ENCODE measurements at regions not wholly inside any gene's neighbourhood (a gene's known extent, or its start where the extent isn't known, plus 50 kb on each side); places are given as distances from the start of the nearest gene placed in this dataset.

DNA sequence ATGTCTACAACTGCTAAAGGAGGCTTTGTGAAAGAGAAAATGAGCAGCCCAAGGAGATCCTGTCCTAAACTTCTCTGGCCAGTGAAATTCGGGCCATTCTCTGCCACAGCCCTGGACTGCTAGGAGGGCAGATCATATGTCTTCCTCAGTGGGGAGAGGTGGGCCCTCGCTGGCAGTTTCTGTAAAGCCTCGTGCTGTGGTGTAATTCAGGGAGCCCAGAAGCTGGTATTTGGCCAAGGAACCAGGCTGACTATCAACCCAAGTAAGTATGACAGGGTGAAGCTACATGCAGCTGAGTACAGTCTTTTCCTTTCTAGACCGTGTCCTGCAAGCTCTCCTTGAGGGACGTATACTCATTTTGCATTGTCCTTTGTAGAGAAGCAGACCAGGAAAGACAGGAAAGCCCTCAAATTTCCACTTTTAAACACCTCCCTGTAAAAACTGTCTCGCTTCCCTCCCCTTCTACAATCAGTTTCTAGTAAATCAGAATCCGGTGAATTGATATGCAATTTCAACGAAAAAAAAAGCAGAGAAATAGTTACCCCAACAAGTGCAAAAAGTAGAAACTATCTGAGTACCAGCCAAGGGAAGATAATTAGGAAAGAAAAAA is 106.8 kb downstream of the DAD1 start:
- no peak for DNase-seq
- Histone ChIP-seq H3K79me2 (ENCODE audit: control insufficient read depth, insufficient read depth, low read length) (peaks cover 5% of the 10 kb centered on the region), H3K27me3 (replicated peaks in 1 of 4; ENCODE audit: control extremely low read depth in 1 of 4, control insufficient read depth in 3 of 4, insufficient read depth in 4 of 4, low read length in 3 of 4) (no peaks in the 10 kb centered on the region), H4K20me1 (ENCODE audit: control insufficient read depth, insufficient read depth, low read length, poor library complexity, severe bottlenecking) (no peaks in the 10 kb centered on the region), H3K9ac (ENCODE audit: low read length) (peak overlapping the region; percentile 19), H3K4me1 (ENCODE audit: control insufficient read depth in 2 of 2, insufficient read depth in 2 of 2, low read length in 2 of 2) (peaks cover 68 to 88% of the 10 kb centered on the region in 2 donors), H3K36me3 (replicated peaks in 1 of 2; ENCODE audit: control extremely low read depth in 1 of 2, control insufficient read depth in 1 of 2, extremely low read depth in 1 of 2, insufficient read depth in 2 of 2, low read length in 1 of 2) (no peaks in the 10 kb centered on the region), H3K4me3 (ENCODE audit: control extremely low read depth in 1 of 5, extremely low read depth in 1 of 5, insufficient read depth in 1 of 5, low read depth in 2 of 5, low read length in 4 of 5) (no peak overlapping the region), H3K4me2 (replicated peaks; ENCODE audit: low read depth, low read length, poor library complexity, severe bottlenecking) (peak overlapping the region; percentile 57), H3K27ac (ENCODE audit: low read length in 2 of 2) (peak overlapping the region; percentile 53 to 64), H2AFZ (ENCODE audit: insufficient read depth, low read depth, low read length, poor library complexity, severe bottlenecking) (peak overlapping the region; percentile 48), H3K9me3 (ENCODE audit: control extremely low read depth in 1 of 3, control insufficient read depth in 2 of 3, insufficient read depth in 1 of 3, low read length in 2 of 3) (no peaks in the 10 kb centered on the region)
- intact Hi-C loops (cut with micrococcal nuclease) = loop anchor here (5.0 kb wide), 1 partner anchor 40 kb away; no protein-coding TSS in a partner anchor
- Mint-ChIP-seq H3K27ac (peak overlapping the region; percentile 79), H3K4me3 (peak overlapping the region; percentile 83), H3K4me1 (peaks cover 91% of the 10 kb centered on the region), H3K9me3 (ENCODE audit: insufficient read depth) (no peaks in the 10 kb centered on the region), H3K27me3 (no peaks in the 10 kb centered on the region)
- CTCF ChIA-PET = interaction anchor here (0.6 to 14.6 kb wide), 11 partner anchors 10 to 1057 kb away, joined by 3 to 177 read pairs (median 5); no protein-coding TSS in a partner anchor
- no peak for TF ChIP-seq EZH2 (IDR thresholded peaks at IDR 0.05; ENCODE audit: borderline replicate concordance, insufficient read depth, low read depth, low read length, poor library complexity, severe bottlenecking)
- TF ChIP-seq, protein P1, sequence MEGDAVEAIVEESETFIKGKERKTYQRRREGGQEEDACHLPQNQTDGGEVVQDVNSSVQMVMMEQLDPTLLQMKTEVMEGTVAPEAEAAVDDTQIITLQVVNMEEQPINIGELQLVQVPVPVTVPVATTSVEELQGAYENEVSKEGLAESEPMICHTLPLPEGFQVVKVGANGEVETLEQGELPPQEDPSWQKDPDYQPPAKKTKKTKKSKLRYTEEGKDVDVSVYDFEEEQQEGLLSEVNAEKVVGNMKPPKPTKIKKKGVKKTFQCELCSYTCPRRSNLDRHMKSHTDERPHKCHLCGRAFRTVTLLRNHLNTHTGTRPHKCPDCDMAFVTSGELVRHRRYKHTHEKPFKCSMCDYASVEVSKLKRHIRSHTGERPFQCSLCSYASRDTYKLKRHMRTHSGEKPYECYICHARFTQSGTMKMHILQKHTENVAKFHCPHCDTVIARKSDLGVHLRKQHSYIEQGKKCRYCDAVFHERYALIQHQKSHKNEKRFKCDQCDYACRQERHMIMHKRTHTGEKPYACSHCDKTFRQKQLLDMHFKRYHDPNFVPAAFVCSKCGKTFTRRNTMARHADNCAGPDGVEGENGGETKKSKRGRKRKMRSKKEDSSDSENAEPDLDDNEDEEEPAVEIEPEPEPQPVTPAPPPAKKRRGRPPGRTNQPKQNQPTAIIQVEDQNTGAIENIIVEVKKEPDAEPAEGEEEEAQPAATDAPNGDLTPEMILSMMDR (IDR thresholded peaks at IDR 0.05) = no peak
- WGBS (ENCODE audit: insufficient coverage) = 62% methylated on average over 5 of the region's 8 CpGs
- POLR2A ChIA-PET = interaction anchor here (0.6 to 0.9 kb wide), 3 partner anchors 36 to 98 kb away, joined by 3 to 4 read pairs (median 4); no protein-coding TSS in a partner anchor
- ATAC-seq (ENCODE audit: low read depth) = no peak

DNA sequence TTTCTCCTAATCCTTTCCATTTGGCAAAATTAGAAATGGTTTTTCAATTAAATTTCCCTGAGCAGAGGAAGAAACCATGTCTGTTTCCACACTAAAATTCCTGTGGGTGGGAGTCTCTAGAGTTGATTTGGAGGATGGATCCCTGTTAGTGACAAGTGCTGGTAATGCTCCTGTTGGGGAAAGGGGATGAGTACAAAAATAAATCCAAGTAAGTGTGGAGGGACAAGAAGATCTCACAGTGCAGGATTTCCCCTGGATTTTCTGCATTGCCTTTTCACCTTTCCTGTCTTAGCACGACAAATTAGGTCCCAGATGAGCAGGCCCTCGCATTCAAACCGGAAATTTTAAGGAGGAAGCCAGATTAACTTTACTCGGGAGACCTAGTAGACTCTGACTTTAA is 107.5 kb downstream of the DAD1 start:
- WGBS (ENCODE audit: insufficient coverage) = 61% methylated on average over 3 of the region's 4 CpGs
- H3K4me1 ChIP-seq (ENCODE audit: control insufficient read depth in 2 of 2, insufficient read depth in 2 of 2, low read length in 2 of 2) = peaks cover 75 to 94% of the 10 kb centered on the region in 2 donors
- H3K27me3 ChIP-seq (replicated peaks in 1 of 4; ENCODE audit: control extremely low read depth in 1 of 4, control insufficient read depth in 3 of 4, insufficient read depth in 4 of 4, low read length in 3 of 4) = no peaks in the 10 kb centered on the region
- peak overlapping the region in 1 of 5 experiments; percentile 3 for H3K4me3 ChIP-seq (ENCODE audit: control extremely low read depth in 1 of 5, extremely low read depth in 1 of 5, insufficient read depth in 1 of 5, low read depth in 2 of 5, low read length in 4 of 5)
- intact Hi-C loops (cut with micrococcal nuclease) = loop anchor here (2.0 to 5.0 kb wide), 2 partner anchors 15 to 41 kb away; no protein-coding TSS in a partner anchor
- H3K27ac Mint-ChIP-seq = peak overlapping the region; percentile 79
- ATAC-seq (ENCODE audit: low read depth) (no peak), DNase-seq (no peak)
- H3K27me3 Mint-ChIP-seq = no peaks in the 10 kb centered on the region
- no peaks in the 10 kb centered on the region for H4K20me1 ChIP-seq (ENCODE audit: control insufficient read depth, insufficient read depth, low read length, poor library complexity, severe bottlenecking)
- H3K79me2 ChIP-seq (ENCODE audit: control insufficient read depth, insufficient read depth, low read length) = peaks cover 5% of the 10 kb centered on the region
- H3K9ac ChIP-seq (ENCODE audit: low read length) = peak overlapping the region; percentile 19
- H3K9me3 Mint-ChIP-seq (ENCODE audit: insufficient read depth) = no peaks in the 10 kb centered on the region
- H3K4me1 Mint-ChIP-seq = peaks cover 91% of the 10 kb centered on the region
- H2AFZ ChIP-seq (ENCODE audit: insufficient read depth, low read depth, low read length, poor library complexity, severe bottlenecking) = peak overlapping the region; percentile 40
- ChIA-PET CTCF (interaction anchor here (1.1 to 14.6 kb wide), 9 partner anchors 8 to 162 kb away, joined by 3 to 177 read pairs (median 11); no protein-coding TSS in a partner anchor), POLR2A (interaction anchor here (1.2 kb wide), 1 partner anchor 75 kb away, joined by 4 read pairs; no protein-coding TSS in a partner anchor)
- no peaks in the 10 kb centered on the region for H3K9me3 ChIP-seq (ENCODE audit: control extremely low read depth in 1 of 3, control insufficient read depth in 2 of 3, insufficient read depth in 1 of 3, low read length in 2 of 3)
- TF ChIP-seq EZH2 (IDR thresholded peaks at IDR 0.05; ENCODE audit: borderline replicate concordance, insufficient read depth, low read depth, low read length, poor library complexity, severe bottlenecking) = no peak
- TF ChIP-seq, protein P1 (IDR thresholded peaks at IDR 0.05) = no peak
- H3K36me3 ChIP-seq (replicated peaks in 1 of 2; ENCODE audit: control extremely low read depth in 1 of 2, control insufficient read depth in 1 of 2, extremely low read depth in 1 of 2, insufficient read depth in 2 of 2, low read length in 1 of 2) = no peaks in the 10 kb centered on the region
- H3K27ac ChIP-seq (ENCODE audit: low read length in 2 of 2) = peak overlapping the region; percentile 42 to 64
- H3K4me2 ChIP-seq (replicated peaks; ENCODE audit: low read depth, low read length, poor library complexity, severe bottlenecking) = peak overlapping the region; percentile 57
- H3K4me3 Mint-ChIP-seq = peak overlapping the region; percentile 83
